ENCODE measurements at regions not wholly inside any gene's neighbourhood (a gene's known extent, or its start where the extent isn't known, plus 50 kb on each side); places are given as distances from the start of the nearest gene placed in this dataset.

- H3K4me1 ChIP-seq (ENCODE audit: insufficient read depth, low read length): no peaks in the 10 kb centered on the region
- H3K27ac Mint-ChIP-seq: no peak overlapping the region
- H3K36me3 Mint-ChIP-seq (ENCODE audit: low read depth): no peaks in the 10 kb centered on the region
- H3K27me3 Mint-ChIP-seq: no peaks in the 10 kb centered on the region
- POLR2A ChIA-PET: no interaction called here
- no peak for DNase-seq
- TF ChIP-seq CTCF (IDR thresholded peaks at IDR 0.05): no peak
- H3K4me1 Mint-ChIP-seq (ENCODE audit: low read depth): no peaks in the 10 kb centered on the region
- H3K27me3 ChIP-seq (ENCODE audit: control insufficient read depth in 1 of 2, insufficient read depth in 2 of 2, low read length in 2 of 2): no peaks in the 10 kb centered on the region
- H3K9me3 ChIP-seq (ENCODE audit: control insufficient read depth in 1 of 2, insufficient read depth in 1 of 2, low read length in 2 of 2): peaks cover 3 to 5% of the 10 kb centered on the region in 2 experiments
- H3K4me3 ChIP-seq (ENCODE audit: low read length): no peak overlapping the region
- H3K27ac ChIP-seq (ENCODE audit: low read depth in 1 of 2, low read length in 2 of 2): no peak overlapping the region
- no peaks in the 10 kb centered on the region for H3K36me3 ChIP-seq (ENCODE audit: insufficient read depth, low read length)
- no peak for ATAC-seq (ENCODE audit: poor library complexity)
- H3K9me3 Mint-ChIP-seq: peaks cover 10% of the 10 kb centered on the region
- CTCF ChIA-PET: no interaction called here
- intact Hi-C loops (cut with DNase I, micrococcal nuclease): no loop called here
- no peak overlapping the region for H3K4me3 Mint-ChIP-seq
These were observed 775.0 kb downstream of the PCDH17 start for GRCh38 chr13:58406545-58406944.

GRCh38 chr13:58429917-58430316 is 798.4 kb downstream of the PCDH17 start:
- no peak overlapping the region for H3K27ac Mint-ChIP-seq
- no peaks in the 10 kb centered on the region for H3K4me1 Mint-ChIP-seq (ENCODE audit: low read depth)
- no peaks in the 10 kb centered on the region for H3K27me3 ChIP-seq (ENCODE audit: control insufficient read depth in 1 of 2, insufficient read depth in 2 of 2, low read length in 2 of 2)
- DNase-seq (no peak), ATAC-seq (ENCODE audit: poor library complexity) (no peak)
- no peak overlapping the region for H3K27ac ChIP-seq (ENCODE audit: low read depth in 1 of 2, low read length in 2 of 2)
- no peak for TF ChIP-seq CTCF (IDR thresholded peaks at IDR 0.05)
- peaks cover 12% of the 10 kb centered on the region for H3K9me3 Mint-ChIP-seq
- no peaks in the 10 kb centered on the region for H3K36me3 ChIP-seq (ENCODE audit: insufficient read depth, low read length)
- H3K4me3 ChIP-seq (ENCODE audit: low read length): no peak overlapping the region
- intact Hi-C loops (cut with DNase I, micrococcal nuclease): no loop called here
- no peaks in the 10 kb centered on the region for H3K27me3 Mint-ChIP-seq
- CTCF ChIA-PET: no interaction called here
- peaks cover 5% of the 10 kb centered on the region in 2 experiments for H3K9me3 ChIP-seq (ENCODE audit: control insufficient read depth in 1 of 2, insufficient read depth in 1 of 2, low read length in 2 of 2)
- no peaks in the 10 kb centered on the region for H3K4me1 ChIP-seq (ENCODE audit: insufficient read depth, low read length)
- H3K36me3 Mint-ChIP-seq (ENCODE audit: low read depth): no peaks in the 10 kb centered on the region
- POLR2A ChIA-PET: no interaction called here
- H3K4me3 Mint-ChIP-seq: no peak overlapping the region

- TF ChIP-seq CTCF (IDR thresholded peaks at IDR 0.05): no peak
- H3K36me3 ChIP-seq (ENCODE audit: insufficient read depth, low read length): no peaks in the 10 kb centered on the region
- DNase-seq (no peak), ATAC-seq (ENCODE audit: poor library complexity) (no peak)
- H3K27me3 ChIP-seq (ENCODE audit: control insufficient read depth in 1 of 2, insufficient read depth in 2 of 2, low read length in 2 of 2): no peaks in the 10 kb centered on the region
- peaks cover 0 to 3% of the 10 kb centered on the region in 2 experiments for H3K9me3 ChIP-seq (ENCODE audit: control insufficient read depth in 1 of 2, insufficient read depth in 1 of 2, low read length in 2 of 2)
- CTCF ChIA-PET: no interaction called here
- POLR2A ChIA-PET: no interaction called here
- H3K9me3 Mint-ChIP-seq: peaks cover 9% of the 10 kb centered on the region
- intact Hi-C loops (cut with DNase I, micrococcal nuclease): no loop called here
- H3K27me3 Mint-ChIP-seq: no peaks in the 10 kb centered on the region
- H3K4me1 Mint-ChIP-seq (ENCODE audit: low read depth): no peaks in the 10 kb centered on the region
- no peak overlapping the region for H3K4me3 Mint-ChIP-seq
- no peak overlapping the region for H3K27ac ChIP-seq (ENCODE audit: low read depth in 1 of 2, low read length in 2 of 2)
- no peaks in the 10 kb centered on the region for H3K36me3 Mint-ChIP-seq (ENCODE audit: low read depth)
- H3K27ac Mint-ChIP-seq: no peak overlapping the region
- H3K4me1 ChIP-seq (ENCODE audit: insufficient read depth, low read length): no peaks in the 10 kb centered on the region
- no peak overlapping the region for H3K4me3 ChIP-seq (ENCODE audit: low read length)
These were observed 803.4 kb downstream of the PCDH17 start for GRCh38 chr13:58434943-58435342.

All from CD4-positive, alpha-beta T cell (primary cell).